Stimulated activated CD4-positive, alpha-beta T cell treated with anti-CD3 and anti-CD28 coated beads, Interleukin-4, amount 100 ng/mL, for 4 hours (primary cell): ENCODE measurements at regions not wholly inside any gene's neighbourhood (a gene's known extent, or its start where the extent isn't known, plus 50 kb on each side); places are given as distances from the start of the nearest gene placed in this dataset.

ENCODE experiments used
- DNase-seq, 2 experiments: peaks; one replicate each; pipeline ENCODE4 v3.0.0-alpha.2; 2020

DNA sequence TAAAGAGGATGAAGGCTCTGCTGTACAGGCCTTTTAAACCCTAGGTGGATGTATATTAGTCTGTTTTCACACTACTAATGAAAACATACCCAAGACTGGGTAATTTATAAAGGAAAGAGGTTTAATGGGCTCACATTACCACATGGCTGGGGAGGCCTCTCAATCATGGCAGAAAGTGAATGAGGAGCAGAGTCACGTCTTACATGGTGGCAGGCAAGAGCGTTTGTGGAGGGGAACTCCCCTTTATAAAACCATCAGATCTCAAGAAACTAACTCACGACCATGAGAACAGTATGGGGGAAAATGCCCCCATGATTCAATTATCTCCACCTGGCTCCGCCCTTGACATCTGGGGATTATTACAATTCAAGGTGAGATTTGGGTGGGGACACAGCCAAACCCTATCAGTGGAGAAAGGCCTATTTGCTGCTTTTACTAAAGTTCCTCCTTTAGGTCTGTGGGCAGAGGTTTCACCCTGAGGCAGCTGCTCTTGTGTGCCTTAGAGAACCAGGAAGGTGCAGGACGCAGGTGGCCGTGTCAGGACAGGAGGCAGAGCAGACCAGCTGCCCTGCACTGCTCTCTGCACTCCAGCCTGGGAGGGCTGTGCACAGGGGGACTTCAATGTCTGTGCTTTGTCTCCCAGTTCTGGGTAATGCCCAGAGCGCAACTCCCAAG lies 178.8 kb upstream of the HDAC4 start:
- no peak for DNase-seq

GRCh38 chr2:239579081-239579480 lies 178.3 kb upstream of the HDAC4 start:
- no peak for DNase-seq

GRCh38 chr2:239578381-239578780 lies 177.6 kb upstream of the HDAC4 start:
- no peak for DNase-seq

DNA sequence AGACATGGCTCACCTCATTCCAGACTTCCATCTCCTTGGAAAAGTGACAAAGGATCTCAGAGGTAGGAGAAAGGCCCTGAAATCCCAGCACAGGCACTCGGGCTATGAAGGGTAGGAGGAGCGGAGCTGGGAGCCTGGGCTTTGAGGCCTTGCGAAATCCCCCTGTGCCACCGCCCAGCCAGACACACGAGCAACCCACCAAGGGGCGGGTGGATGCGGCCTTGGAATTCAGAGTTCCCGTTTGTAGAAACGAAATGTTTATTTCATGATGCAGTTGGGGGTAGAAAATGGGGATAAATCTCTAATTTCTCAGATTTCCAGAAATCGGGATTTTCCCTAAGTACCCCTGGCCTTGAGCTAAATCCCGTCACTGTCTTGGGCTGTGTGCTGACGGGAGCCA lies 177.1 kb upstream of the HDAC4 start:
- no peak for DNase-seq

GRCh38 chr2:239576784-239577685 lies 176.2 kb upstream of the HDAC4 start:
- no peak for DNase-seq

DNA sequence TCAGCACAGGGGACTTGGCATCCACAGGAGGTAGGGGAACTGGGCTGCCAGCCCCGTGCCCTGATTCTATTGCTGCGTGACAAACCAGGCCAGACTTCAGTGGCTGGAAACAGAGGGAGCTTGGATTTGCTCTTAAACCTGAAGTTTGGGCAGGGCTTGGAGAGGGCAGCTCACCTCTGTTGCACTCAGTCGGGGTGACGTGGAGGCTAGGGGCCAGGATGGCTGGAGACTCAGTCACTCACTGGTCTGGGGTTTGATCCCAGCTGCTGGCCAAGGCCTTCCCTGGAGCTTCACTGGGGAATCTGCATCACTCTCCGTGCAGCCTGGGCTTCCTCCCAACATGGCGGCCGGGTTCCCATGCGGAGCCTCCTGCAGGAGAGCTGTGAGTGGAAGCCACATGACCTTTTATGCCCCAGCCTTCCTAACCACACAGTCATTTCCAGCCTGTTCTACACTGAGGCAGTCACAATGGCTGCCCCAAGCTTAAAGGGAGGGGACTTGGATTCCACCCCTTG lies 175.2 kb upstream of the HDAC4 start:
- no peak for DNase-seq

GRCh38 chr2:239574434-239575156 lies 173.8 kb upstream of the HDAC4 start:
- no peak for DNase-seq

DNA sequence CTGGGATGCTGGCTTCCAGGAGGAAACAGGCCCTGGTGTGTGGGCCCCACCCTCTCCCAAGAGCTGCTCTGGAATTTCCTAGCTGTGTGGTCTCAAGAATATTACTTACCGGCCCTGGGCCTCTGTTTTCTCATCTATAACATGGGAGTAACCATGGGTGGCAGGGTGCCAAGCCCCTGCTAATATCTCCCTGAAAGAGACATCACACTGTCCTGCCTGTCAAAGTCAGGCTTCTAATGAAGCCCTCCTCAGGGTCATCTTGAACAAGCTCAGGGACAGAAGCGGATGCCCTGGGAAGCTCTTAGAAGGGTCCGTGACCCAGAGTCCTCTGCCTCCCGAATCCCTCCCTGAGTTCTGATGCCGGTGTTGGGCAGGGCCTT lies 173.2 kb upstream of the HDAC4 start:
- DNase-seq = no peak

- DNase-seq = no peak
These were observed 170.2 kb upstream of the HDAC4 start for GRCh38 chr2:239570971-239571520.

DNA sequence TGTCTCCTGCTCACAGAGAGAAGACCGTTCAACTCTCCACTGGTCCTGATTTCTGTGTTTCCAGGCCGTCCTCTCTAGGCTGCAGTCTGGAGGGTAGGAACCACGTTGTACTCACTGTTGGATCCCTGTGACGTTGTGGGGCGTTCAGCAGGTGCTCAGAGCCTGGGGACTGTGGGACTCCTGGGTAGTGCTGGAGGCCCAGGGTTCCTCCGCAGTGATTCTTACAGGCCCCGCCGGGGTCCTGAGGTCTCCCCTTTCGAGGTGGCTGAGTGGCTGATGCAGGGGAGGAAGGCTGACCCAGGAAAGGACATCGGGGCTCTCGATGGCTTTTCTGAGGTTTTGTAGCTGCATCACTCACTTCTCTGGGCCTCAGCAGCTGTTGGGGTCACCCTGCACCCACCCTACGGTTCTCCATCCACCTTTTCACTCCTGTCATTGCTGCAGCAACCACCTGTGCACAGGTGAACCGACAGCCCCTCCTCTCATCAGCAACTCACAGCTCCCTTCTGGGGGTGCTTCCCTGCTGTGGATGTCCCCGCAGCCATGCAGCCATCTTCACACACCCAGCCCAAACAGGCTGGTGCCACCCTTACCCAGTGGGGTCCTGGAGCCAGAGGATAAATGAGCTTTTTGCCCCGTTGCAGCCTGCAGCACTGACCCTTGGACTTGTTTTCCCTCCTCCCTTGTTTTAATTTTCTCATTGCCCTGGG lies 169.6 kb upstream of the HDAC4 start:
- no peak for DNase-seq

DNA sequence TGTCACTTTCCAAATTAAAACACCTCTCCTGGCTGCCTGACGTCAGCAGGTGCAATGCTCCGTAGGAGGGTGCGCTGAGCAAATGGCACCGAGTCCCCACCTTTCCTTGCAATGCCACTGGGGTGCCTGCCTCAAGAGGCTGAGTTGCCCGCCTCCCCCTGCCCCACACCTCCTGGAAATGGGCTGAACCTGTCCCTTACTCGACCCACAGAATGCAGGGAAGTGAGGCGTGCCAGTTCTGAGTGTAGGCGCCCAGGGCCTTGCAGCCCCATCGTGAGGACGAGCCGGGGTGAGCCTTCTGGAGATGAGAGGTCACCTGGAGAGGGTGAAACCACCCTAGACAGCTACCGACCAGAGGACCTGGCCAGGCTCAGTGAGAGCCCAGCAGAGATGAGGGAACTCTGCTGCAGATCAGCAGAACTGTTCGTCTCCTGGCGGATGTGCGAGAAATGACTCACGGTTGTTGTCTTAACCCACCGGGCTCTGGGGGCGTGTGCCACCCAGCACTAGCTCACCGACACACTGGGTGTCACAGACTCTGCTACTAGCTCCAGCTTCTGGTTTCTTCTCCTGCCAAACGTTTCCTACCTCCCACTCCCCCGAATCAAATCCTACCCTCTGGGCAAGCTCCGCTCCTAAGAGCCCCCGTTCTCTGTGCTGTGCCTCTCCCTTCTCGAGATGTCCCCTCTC lies 168.7 kb upstream of the HDAC4 start:
- DNase-seq = no peak

DNA sequence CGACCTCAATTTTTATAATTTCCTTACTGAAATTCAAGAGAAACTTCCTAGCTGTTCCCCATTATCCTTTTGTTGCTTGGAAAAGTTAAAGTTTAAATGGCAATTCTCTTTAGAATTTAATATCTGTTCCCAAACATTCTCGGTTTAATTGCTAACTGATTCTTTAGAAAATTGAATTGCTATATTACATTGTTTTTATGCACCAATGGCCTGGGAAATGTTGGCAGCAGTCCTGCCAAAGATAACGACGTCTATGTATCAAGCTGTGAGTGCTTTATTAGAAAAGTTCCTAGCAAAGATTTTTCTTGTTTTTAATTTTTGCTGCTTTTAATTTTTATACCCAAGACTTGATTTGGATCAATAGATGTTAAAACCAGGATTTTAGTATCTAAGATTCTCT lies 167.8 kb upstream of the HDAC4 start:
- no peak for DNase-seq

DNA sequence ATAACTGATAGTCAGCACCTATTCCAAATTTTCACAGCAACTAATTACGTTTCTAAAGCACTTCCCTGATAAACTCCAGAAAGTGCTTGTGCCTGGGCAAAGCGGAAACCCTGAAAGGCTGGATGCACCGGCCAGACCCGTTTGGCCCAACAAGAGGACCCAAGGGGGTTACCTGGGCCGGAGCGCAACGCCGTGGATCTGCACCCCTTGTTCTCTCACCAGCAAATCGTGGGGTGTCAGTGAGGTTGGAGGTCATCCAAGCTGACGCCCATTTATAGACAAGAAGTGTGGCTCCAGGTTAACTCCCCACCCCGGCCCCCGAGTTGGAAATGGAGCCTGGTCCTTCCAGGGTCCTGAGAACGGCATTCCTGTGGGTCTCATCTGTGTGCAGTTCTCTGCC lies 167.0 kb upstream of the HDAC4 start:
- DNase-seq = no peak

DNA sequence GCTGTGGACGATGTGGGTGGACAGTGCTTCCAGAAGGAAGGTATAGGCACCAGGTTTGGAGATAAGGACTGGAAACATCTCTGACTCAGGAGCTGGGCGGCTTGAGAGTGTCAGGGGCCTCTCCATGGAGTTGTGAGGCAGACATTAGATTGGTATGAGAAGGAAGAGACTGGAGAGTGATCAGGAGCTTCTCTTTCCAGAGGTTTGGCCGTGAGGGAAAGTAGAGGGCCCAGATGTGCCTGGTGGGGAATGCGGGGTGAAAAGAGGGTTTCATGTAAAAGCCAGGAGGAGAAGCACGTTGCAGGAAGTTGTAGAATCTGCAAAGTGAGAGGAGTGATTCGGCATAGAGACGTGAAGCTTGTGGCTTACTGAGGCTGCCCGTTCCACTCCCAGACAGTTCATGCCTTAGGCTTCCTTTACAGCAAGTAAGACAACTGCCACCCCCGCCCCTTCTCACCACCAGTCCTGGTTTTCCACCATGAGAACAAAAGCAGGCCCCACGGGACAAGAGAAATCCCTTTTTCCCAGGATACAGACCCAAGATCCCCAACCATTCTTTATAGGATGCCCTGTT lies 166.3 kb upstream of the HDAC4 start:
- DNase-seq = no peak

- no peak for DNase-seq
These were observed 165.6 kb upstream of the HDAC4 start for GRCh38 chr2:239566162-239566994.

GRCh38 chr2:239564587-239564986 lies 163.8 kb upstream of the HDAC4 start:
- DNase-seq = no peak

DNA sequence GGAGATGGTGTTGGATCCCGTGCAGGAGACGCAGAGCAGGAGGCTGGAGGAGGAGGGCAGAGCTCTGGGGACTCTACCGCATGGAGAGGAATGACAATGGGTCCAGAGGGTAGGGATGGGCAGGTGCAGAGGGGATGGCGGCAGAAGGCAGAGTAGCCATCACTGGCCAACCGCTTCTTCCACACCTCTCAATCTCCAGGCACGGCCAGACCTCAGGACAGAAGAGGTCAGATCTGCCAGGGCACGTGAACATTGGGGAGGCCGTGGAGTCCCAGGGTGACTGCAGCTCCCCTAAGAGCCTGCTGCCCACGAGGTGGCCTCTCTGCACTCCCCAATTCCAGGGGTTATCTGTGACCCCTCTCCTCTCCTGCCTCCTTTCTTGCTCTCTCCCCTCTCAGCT lies 162.7 kb upstream of the HDAC4 start:
- no peak for DNase-seq

DNA sequence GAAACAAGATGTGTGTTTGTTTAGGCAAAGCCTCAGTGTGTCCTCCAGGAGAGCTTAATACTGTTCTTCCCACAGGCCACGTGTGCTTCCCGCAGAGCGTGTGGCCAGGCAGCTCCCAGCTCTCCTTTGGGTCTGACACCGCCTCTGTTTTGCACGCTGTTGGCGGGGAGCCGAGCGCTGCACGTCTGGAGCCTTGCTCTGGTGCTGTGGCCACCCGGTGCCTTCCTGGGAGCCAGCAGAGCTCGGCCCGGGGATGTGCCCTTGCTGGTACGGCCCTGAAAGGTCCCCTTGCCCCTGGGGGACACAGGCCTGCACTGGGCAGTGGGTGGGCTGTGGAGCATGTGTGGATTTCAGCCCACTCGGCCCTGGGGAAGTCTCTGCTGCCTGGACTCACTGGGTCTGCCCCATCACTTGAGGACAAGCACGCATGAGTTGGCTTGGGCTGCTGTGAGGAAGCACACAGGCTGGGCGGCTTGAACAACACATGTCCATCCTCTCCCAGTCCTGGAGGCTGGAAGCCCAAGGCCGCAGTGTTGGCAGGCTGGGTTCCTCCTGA lies 160.7 kb upstream of the HDAC4 start:
- DNase-seq = no peak

- DNase-seq = no peak
These were observed 158.8 kb upstream of the HDAC4 start for GRCh38 chr2:239559417-239560261.
